ENCODE measurements at regions not wholly inside any gene's neighbourhood (a gene's known extent, or its start where the extent isn't known, plus 50 kb on each side); places are given as distances from the start of the nearest gene placed in this dataset.

DNA sequence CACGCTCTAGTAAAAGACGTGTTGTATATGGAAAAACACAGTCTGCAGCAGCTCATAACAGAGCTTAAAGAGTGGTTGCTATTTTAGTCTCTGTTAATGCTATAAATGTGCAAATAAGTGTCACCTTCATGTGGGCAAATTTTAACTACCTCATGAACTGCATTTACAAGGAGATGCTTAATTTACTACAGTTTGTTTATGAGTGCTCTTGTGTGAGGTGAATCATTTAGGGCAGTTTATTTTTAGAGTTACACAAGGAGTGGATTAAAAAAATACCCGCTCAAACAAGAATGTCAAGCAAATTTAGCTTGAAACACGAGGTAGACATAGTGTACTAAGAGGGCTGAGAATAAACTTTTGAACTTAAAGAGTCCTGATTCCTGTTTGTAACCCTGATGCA lies 579.0 kb downstream of the MFSD1 start:
- Histone ChIP-seq H3K4me3 (no peak overlapping the region), H3K9me1 (ENCODE audit: control insufficient read depth, insufficient read depth, low read length) (no peaks in the 10 kb centered on the region), H3K9me3 (replicated peaks; ENCODE audit: control insufficient read depth, insufficient read depth, low read depth, low read length) (no peaks in the 10 kb centered on the region), H3K36me3 (ENCODE audit: control insufficient read depth, insufficient read depth, low read length) (no peaks in the 10 kb centered on the region), H3K27ac (ENCODE audit: extremely low read depth, low read depth, low read length) (no peak overlapping the region), H4K20me1 (replicated peaks; ENCODE audit: control insufficient read depth, insufficient read depth, low read length) (no peaks in the 10 kb centered on the region), H3K27me3 (ENCODE audit: control insufficient read depth in 2 of 2, insufficient read depth in 2 of 2, low read length in 2 of 2) (no peaks in the 10 kb centered on the region), H3K4me1 (replicated peaks in 1 of 2; ENCODE audit: control insufficient read depth in 2 of 2, insufficient read depth in 2 of 2, low read length in 2 of 2) (no peaks in the 10 kb centered on the region), H3K4me2 (ENCODE audit: insufficient read depth, low read length) (no peak overlapping the region), H3K79me2 (ENCODE audit: control insufficient read depth, insufficient read depth, low read length) (no peaks in the 10 kb centered on the region), H2AFZ (ENCODE audit: low read depth, low read length) (no peak overlapping the region), H3K9ac (ENCODE audit: insufficient read depth in 1 of 2, low read depth in 2 of 2, low read length in 2 of 2) (no peak overlapping the region)
- no TSS peak for BruUV-seq (replicated peaks)
- no peak for DNase-seq (ENCODE audit: extremely low read depth in 1 of 4, low spot score in 3 of 4)
- no peak for ATAC-seq
- no peak for FAIRE-seq
- ChIA-PET CTCF (ENCODE audit: low intra/inter-chr PET ratio) (no interaction called here), POLR2A (no interaction called here)
- 3% methylated on average over 4 of the region's 4 CpGs for WGBS (ENCODE audit: insufficient coverage, low coverage, missing lambda C conversion rate)
- in situ Hi-C loops (cut with MboI): no loop called here
- intact Hi-C loops (cut with micrococcal nuclease): no loop called here
- TF ChIP-seq, protein P1, sequence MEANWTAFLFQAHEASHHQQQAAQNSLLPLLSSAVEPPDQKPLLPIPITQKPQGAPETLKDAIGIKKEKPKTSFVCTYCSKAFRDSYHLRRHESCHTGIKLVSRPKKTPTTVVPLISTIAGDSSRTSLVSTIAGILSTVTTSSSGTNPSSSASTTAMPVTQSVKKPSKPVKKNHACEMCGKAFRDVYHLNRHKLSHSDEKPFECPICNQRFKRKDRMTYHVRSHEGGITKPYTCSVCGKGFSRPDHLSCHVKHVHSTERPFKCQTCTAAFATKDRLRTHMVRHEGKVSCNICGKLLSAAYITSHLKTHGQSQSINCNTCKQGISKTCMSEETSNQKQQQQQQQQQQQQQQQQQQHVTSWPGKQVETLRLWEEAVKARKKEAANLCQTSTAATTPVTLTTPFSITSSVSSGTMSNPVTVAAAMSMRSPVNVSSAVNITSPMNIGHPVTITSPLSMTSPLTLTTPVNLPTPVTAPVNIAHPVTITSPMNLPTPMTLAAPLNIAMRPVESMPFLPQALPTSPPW (CRISPR knock-in tag; IDR thresholded peaks at IDR 0.05): no peak
- no peak for TF ChIP-seq ARHGAP35 (IDR thresholded peaks at IDR 0.05; ENCODE audit: partially characterized antibody)
- TF ChIP-seq MTA2 (IDR thresholded peaks at IDR 0.05; ENCODE audit: low read depth): no peak
- no peak for TF ChIP-seq BMI1 (IDR thresholded peaks at IDR 0.05; ENCODE audit: low read length)
- TF ChIP-seq, protein P2, sequence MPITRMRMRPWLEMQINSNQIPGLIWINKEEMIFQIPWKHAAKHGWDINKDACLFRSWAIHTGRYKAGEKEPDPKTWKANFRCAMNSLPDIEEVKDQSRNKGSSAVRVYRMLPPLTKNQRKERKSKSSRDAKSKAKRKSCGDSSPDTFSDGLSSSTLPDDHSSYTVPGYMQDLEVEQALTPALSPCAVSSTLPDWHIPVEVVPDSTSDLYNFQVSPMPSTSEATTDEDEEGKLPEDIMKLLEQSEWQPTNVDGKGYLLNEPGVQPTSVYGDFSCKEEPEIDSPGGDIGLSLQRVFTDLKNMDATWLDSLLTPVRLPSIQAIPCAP (CRISPR knock-in tag; IDR thresholded peaks at IDR 0.05; ENCODE audit: borderline replicate concordance): no peak
- no peak for TF ChIP-seq RAD21 (CRISPR knock-in tag; conservative IDR thresholded peaks at IDR 0.05 in 1 of 2, IDR thresholded peaks at IDR 0.05 in 1 of 2)
- no peak for TF ChIP-seq ZNF165 (CRISPR knock-in tag; IDR thresholded peaks at IDR 0.05; ENCODE audit: borderline replicate concordance)
- no peak for TF ChIP-seq ZNF551 (CRISPR knock-in tag; IDR thresholded peaks at IDR 0.05)
- TF ChIP-seq NR2C1 (IDR thresholded peaks at IDR 0.05): no peak
- TF ChIP-seq NR2C1 (tag; IDR thresholded peaks at IDR 0.05): no peak
- no peak for TF ChIP-seq ZSCAN29 (IDR thresholded peaks at IDR 0.05)
